ENCODE measurements at regions not wholly inside any gene's neighbourhood (a gene's known extent, or its start where the extent isn't known, plus 50 kb on each side); places are given as distances from the start of the nearest gene placed in this dataset.

- DNase-seq = no peak
Observed at GRCh38 chr3:14338898-14339458, 63.4 kb upstream of the SLC6A6 start.

- no peak for DNase-seq
Observed at GRCh38 chr3:14340960-14341708, 61.3 kb upstream of the SLC6A6 start.

GRCh38 chr3:14343338-14344112 is 58.9 kb upstream of the SLC6A6 start:
- no peak for DNase-seq

- no peak for DNase-seq
Observed at GRCh38 chr3:14344351-14344750, 58.1 kb upstream of the SLC6A6 start.

GRCh38 chr3:14345496-14346150 is 56.8 kb upstream of the SLC6A6 start:
- no peak for DNase-seq

- no peak for DNase-seq
Observed at GRCh38 chr3:14346191-14346590, 56.2 kb upstream of the SLC6A6 start.

GRCh38 chr3:14346642-14347041 is 55.8 kb upstream of the SLC6A6 start:
- no peak for DNase-seq

- DNase-seq = no peak
Observed at GRCh38 chr3:14347110-14347509, 55.3 kb upstream of the SLC6A6 start.

GRCh38 chr3:14351617-14352001 is 50.8 kb upstream of the SLC6A6 start:
- no peak for DNase-seq

GRCh38 chr3:14352002-14352627 is 50.3 kb upstream of the SLC6A6 start:
- peak in 1 of 2 experiments; percentile 1 for DNase-seq

Measured in NCI-H446 (cell line).